Activated T-cell treated with anti-CD3 and anti-CD28 coated beads, Interleukin-2, amount 50 U/mL, for 4 hours (primary cell): ENCODE measurements at regions not wholly inside any gene's neighbourhood (a gene's known extent, or its start where the extent isn't known, plus 50 kb on each side); places are given as distances from the start of the nearest gene placed in this dataset.

Source experiments
- ATAC-seq, 2 donors: fragments of 200-7000 bp; cut with Tn5 transposase; one replicate each; pipeline ENCODE4 v1.10.0; 2021
- DNase-seq: peaks from one replicate; pipeline ENCODE4 v3.0.0-alpha.2; 2020
- H3K27me3 Mint-ChIP-seq: one replicate; pipeline ENCODE4 v1.8.0; 2021; ENCODE audit warnings: low read depth, mixed read lengths
- H3K36me3 Mint-ChIP-seq: one replicate; pipeline ENCODE4 v1.8.0; 2022; ENCODE audit warnings: mixed read lengths; ENCODE audit not compliant: insufficient read depth
- H3K4me1 Mint-ChIP-seq: one replicate; pipeline ENCODE4 v1.8.0; 2021; ENCODE audit warnings: low read depth, mixed read lengths
- H3K4me3 Mint-ChIP-seq: one replicate; pipeline ENCODE4 v1.8.0; 2021; ENCODE audit warnings: mild to moderate bottlenecking, moderate library complexity, mixed read lengths
- H3K9me3 Mint-ChIP-seq: one replicate; pipeline ENCODE4 v1.8.0; 2021; ENCODE audit warnings: mixed read lengths

DNA sequence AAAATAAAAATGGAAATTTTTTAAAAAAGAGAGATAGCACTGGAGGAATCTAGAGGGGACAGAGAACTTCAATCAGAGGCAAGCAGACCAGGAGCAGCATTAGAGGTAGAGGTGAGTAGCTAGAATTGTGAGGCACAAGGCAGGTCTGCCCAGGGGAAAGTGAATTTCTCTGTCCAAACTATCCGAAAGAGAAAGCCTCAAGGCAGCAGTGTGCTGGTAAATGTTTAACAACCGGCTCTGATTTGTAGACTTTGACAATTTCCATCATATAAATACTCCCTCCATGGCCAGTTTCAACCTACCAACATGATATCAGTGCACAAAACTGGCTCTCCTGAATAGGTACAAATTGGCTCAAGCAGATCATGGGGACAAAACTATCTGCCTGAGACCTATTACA, 160.6 kb upstream of the EGLN3 start:
- Mint-ChIP-seq H3K4me3 (no peak overlapping the region), H3K27me3 (peaks cover 6% of the 10 kb centered on the region), H3K4me1 (peaks cover 1% of the 10 kb centered on the region), H3K36me3 (no peaks in the 10 kb centered on the region), H3K9me3 (peaks cover 4% of the 10 kb centered on the region)
- DNase-seq (no peak), ATAC-seq (no peak)

- peaks cover 1% of the 10 kb centered on the region for H3K4me1 Mint-ChIP-seq
- H3K36me3 Mint-ChIP-seq = no peaks in the 10 kb centered on the region
- ATAC-seq (peak in 1 of 2 donors; percentile 46), DNase-seq (no peak)
- no peak overlapping the region for H3K4me3 Mint-ChIP-seq
- peaks cover 5% of the 10 kb centered on the region for H3K27me3 Mint-ChIP-seq
- H3K9me3 Mint-ChIP-seq = peaks cover 4% of the 10 kb centered on the region
Measured at GRCh38 chr14:34110531-34110930, 159.7 kb upstream of the EGLN3 start.

DNA sequence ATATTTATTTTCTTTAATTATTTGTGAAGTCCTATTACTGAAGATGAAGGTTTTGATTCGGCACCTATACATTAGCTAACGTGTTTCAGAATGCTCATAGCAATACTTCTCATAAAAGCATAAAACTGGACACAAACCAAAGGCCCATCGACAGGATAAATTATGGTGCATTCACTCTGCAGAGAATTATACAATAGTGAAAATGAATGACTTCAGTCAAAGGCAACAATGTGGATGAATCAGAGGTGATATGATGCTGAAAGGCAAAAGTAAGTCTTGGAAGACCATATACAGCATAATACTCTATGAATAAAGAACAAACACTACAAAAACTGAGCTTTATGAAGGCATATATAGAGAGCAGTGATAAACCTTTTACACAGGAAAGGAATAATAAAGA, 156.6 kb upstream of the EGLN3 start:
- ATAC-seq (no peak), DNase-seq (no peak)
- Mint-ChIP-seq H3K9me3 (peaks cover 4% of the 10 kb centered on the region), H3K36me3 (no peaks in the 10 kb centered on the region), H3K4me1 (peaks cover 1% of the 10 kb centered on the region), H3K27me3 (no peaks in the 10 kb centered on the region), H3K4me3 (no peak overlapping the region)

DNA sequence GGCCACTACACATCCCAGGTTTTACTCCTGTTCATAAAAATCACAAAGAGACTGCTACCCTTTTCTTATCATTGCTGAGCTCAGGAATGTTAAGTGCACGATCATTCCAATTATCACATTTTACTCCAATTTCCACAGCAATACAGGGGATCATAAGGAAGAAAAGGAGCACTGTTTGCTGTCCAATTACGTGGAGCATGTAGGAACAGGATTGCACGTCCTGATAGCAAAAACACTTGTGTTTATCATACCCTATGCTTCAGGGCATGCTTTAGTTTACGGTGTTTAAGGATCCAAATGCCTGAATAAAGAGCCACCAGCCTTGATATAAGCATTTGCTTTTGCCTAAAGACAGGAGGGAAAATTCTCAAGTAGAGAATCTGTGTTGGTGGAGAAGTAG, 155.4 kb upstream of the EGLN3 start:
- peaks cover 4% of the 10 kb centered on the region for H3K9me3 Mint-ChIP-seq
- peaks cover 1% of the 10 kb centered on the region for H3K4me1 Mint-ChIP-seq
- DNase-seq (no peak), ATAC-seq (no peak)
- no peaks in the 10 kb centered on the region for H3K36me3 Mint-ChIP-seq
- H3K27me3 Mint-ChIP-seq = no peaks in the 10 kb centered on the region
- no peak overlapping the region for H3K4me3 Mint-ChIP-seq

DNA sequence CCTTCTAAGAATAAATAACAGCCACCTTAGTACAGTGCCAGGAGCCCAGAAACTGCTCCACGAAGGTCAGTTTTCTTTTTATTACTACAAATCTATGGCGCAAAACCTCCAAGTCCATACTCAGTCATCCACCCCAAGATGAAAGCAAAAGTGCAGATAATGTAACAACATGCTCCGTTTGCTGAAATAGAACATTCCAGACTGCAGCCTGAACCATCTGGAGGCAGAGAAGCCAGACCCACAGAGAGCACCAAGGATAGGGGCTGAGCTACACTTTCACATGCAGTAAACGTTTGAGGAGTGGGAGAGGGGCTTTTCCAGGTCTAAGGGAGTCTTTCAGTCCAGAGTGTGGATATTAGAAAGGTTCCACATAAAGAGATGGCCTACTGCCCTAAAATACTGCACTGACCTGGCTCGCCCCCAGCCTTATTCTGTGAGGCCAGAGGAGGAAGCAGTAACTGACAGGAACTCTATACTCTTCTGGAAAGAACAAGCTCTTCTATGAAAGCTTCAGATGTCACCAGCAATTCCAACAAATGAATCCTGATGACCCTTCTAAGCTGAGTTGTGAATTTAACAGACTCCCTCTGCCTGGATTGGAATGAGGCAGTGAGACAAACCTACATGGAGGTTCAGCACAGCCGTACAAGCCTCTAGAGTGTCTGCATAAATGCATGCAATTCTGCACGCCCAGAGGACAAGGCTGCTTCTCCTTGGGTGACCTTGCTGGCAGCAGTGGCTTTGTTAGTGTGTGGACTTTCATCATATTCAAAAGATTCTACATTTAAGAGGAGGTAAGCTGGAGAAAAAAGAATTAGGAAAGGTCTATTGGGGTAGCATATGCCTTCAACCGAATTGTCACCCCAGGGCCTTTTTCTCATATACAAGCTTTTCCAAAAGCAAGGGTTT, 153.9 kb upstream of the EGLN3 start:
- no peaks in the 10 kb centered on the region for H3K9me3 Mint-ChIP-seq
- no peak for DNase-seq
- H3K36me3 Mint-ChIP-seq = no peaks in the 10 kb centered on the region
- H3K4me3 Mint-ChIP-seq = no peak overlapping the region
- H3K4me1 Mint-ChIP-seq = no peaks in the 10 kb centered on the region
- no peaks in the 10 kb centered on the region for H3K27me3 Mint-ChIP-seq
- ATAC-seq = no peak

- no peak overlapping the region for H3K4me3 Mint-ChIP-seq
- no peak for ATAC-seq
- H3K27me3 Mint-ChIP-seq = no peaks in the 10 kb centered on the region
- no peaks in the 10 kb centered on the region for H3K36me3 Mint-ChIP-seq
- peaks cover 7% of the 10 kb centered on the region for H3K4me1 Mint-ChIP-seq
- H3K9me3 Mint-ChIP-seq = no peaks in the 10 kb centered on the region
- DNase-seq = no peak
Measured at GRCh38 chr14:34103176-34103575, 152.3 kb upstream of the EGLN3 start.

DNA sequence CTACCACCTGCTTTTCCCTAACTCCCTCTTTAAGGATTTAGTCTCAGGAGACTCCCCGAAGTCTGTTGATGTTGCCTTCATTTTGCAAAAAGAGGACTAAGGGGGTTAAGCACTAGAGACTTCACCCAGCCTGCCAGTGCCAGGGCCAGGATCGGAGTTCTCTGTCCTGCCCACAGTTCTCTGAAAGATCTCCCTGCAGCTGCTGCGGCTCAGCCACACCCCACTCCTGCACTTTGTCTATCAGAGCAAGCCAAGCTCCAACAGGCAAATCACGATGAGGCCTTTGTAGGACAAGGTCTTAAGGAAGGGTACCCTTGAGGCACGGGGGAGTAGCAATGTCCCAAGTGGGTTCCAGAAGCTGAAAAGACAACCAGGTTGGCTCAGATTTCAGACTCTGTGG, 148.8 kb upstream of the EGLN3 start:
- no peaks in the 10 kb centered on the region for H3K9me3 Mint-ChIP-seq
- ATAC-seq = no peak
- no peak for DNase-seq
- H3K27me3 Mint-ChIP-seq = no peaks in the 10 kb centered on the region
- no peaks in the 10 kb centered on the region for H3K36me3 Mint-ChIP-seq
- H3K4me3 Mint-ChIP-seq = no peak overlapping the region
- peaks cover 8% of the 10 kb centered on the region for H3K4me1 Mint-ChIP-seq

DNA sequence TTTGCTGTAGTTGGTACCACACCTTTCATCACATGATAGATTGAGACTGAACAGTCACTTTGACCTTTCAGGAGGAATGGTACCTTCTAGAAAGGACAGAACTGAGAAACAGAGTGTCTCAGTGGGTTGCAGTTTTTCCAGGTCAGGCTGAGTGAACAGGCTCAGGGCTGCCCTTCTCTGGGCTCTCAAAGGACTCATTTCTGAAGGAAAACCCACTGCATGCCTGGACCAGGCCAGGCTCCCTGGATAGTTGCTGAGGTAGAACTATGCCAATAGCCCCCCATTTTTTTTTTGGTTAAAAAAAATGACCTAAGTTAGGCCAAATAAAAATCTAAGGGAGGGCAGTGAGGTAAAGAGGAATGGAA, 148.1 kb upstream of the EGLN3 start:
- H3K4me1 Mint-ChIP-seq = peaks cover 13% of the 10 kb centered on the region
- H3K27me3 Mint-ChIP-seq = no peaks in the 10 kb centered on the region
- no peaks in the 10 kb centered on the region for H3K36me3 Mint-ChIP-seq
- H3K9me3 Mint-ChIP-seq = no peaks in the 10 kb centered on the region
- no peak for ATAC-seq
- no peak overlapping the region for H3K4me3 Mint-ChIP-seq
- DNase-seq = no peak

- H3K9me3 Mint-ChIP-seq = no peaks in the 10 kb centered on the region
- H3K36me3 Mint-ChIP-seq = no peaks in the 10 kb centered on the region
- H3K4me1 Mint-ChIP-seq = peaks cover 19% of the 10 kb centered on the region
- ATAC-seq (no peak), DNase-seq (no peak)
- no peak overlapping the region for H3K4me3 Mint-ChIP-seq
- H3K27me3 Mint-ChIP-seq = no peaks in the 10 kb centered on the region
Measured at GRCh38 chr14:34098045-34098984, 147.4 kb upstream of the EGLN3 start.

DNA sequence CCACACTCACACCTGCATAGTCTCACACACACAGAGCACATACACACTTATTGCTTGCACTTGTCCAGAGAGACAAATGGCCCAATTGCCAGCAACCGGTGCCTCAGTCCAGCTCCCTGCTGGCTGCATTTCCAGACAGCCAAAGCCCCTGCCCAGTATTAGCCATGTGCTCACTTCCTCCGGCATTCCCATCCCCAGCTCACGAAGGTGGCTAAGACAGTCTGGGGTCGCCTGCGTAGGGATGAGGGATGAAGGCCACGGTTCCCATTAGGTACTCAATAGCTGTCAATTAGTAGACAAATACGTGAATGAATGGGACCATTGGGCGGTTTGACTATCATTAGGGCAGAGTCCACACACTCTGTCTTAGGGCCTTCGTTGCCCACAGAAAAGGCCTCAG, 146.8 kb upstream of the EGLN3 start:
- DNase-seq (no peak), ATAC-seq (no peak)
- Mint-ChIP-seq H3K4me1 (peaks cover 19% of the 10 kb centered on the region), H3K9me3 (no peaks in the 10 kb centered on the region), H3K4me3 (no peak overlapping the region), H3K36me3 (no peaks in the 10 kb centered on the region), H3K27me3 (no peaks in the 10 kb centered on the region)

- ATAC-seq = no peak
- H3K4me1 Mint-ChIP-seq = peaks cover 21% of the 10 kb centered on the region
- DNase-seq = no peak
- no peaks in the 10 kb centered on the region for H3K9me3 Mint-ChIP-seq
- H3K36me3 Mint-ChIP-seq = no peaks in the 10 kb centered on the region
- no peaks in the 10 kb centered on the region for H3K27me3 Mint-ChIP-seq
- no peak overlapping the region for H3K4me3 Mint-ChIP-seq
Measured at GRCh38 chr14:34094384-34094783, 143.5 kb upstream of the EGLN3 start.

GRCh38 chr14:34093883-34094282, 143.0 kb upstream of the EGLN3 start:
- H3K9me3 Mint-ChIP-seq = no peaks in the 10 kb centered on the region
- H3K27me3 Mint-ChIP-seq = no peaks in the 10 kb centered on the region
- no peaks in the 10 kb centered on the region for H3K36me3 Mint-ChIP-seq
- H3K4me3 Mint-ChIP-seq = no peak overlapping the region
- no peak for DNase-seq
- peak; percentile 18 to 48 for ATAC-seq
- peaks cover 21% of the 10 kb centered on the region for H3K4me1 Mint-ChIP-seq

DNA sequence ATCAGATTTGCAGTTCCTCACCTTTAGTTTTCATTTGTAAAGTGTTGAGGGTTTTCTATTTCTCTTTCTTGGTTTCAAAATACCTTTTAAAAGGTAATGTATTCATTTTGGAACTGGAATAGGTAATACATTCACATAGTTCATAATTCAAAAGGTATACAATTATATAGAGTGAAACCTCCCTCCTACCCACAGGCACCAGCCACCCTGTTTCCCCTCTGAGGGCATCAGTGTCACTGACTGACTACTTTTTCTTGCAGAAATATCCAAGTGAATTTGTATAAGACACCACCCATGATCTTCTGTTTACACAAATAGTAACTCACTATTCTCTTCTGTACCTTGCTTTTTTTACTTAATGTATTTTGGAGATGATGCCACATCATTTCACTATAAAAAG, 139.6 kb upstream of the EGLN3 start:
- H3K9me3 Mint-ChIP-seq = peaks cover 4% of the 10 kb centered on the region
- H3K36me3 Mint-ChIP-seq = no peaks in the 10 kb centered on the region
- ATAC-seq (no peak), DNase-seq (no peak)
- H3K4me1 Mint-ChIP-seq = peaks cover 14% of the 10 kb centered on the region
- H3K27me3 Mint-ChIP-seq = no peaks in the 10 kb centered on the region
- H3K4me3 Mint-ChIP-seq = no peak overlapping the region

- Mint-ChIP-seq H3K27me3 (no peaks in the 10 kb centered on the region), H3K9me3 (peaks cover 4% of the 10 kb centered on the region), H3K36me3 (no peaks in the 10 kb centered on the region), H3K4me1 (peaks cover 8% of the 10 kb centered on the region), H3K4me3 (no peak overlapping the region)
- DNase-seq (no peak), ATAC-seq (no peak)
Measured at GRCh38 chr14:34088914-34089313, 138.0 kb upstream of the EGLN3 start.

- no peak for ATAC-seq
- no peaks in the 10 kb centered on the region for H3K27me3 Mint-ChIP-seq
- peaks cover 4% of the 10 kb centered on the region for H3K9me3 Mint-ChIP-seq
Measured at GRCh38 chr14:34087571-34087970, 136.7 kb upstream of the EGLN3 start.

More at GRCh38 chr14:34087571-34087970, 136.7 kb upstream of the EGLN3 start:
- Mint-ChIP-seq H3K36me3 (no peaks in the 10 kb centered on the region), H3K4me1 (peaks cover 2% of the 10 kb centered on the region), H3K4me3 (no peak overlapping the region)
- DNase-seq = no peak
